Trophoblast cell (in vitro differentiated cells and primary cell): ENCODE measurements at regions not wholly inside any gene's neighbourhood (a gene's known extent, or its start where the extent isn't known, plus 50 kb on each side); places are given as distances from the start of the nearest gene placed in this dataset.
A peak's percentile ranks its signal among the peaks of the same experiment; 100 is the strongest.

Source experiments
- DNase-seq, 2 donors: peaks; one replicate each; pipeline ENCODE4 v3.0.0-alpha.2; 2016
- H2AFZ ChIP-seq: 2 replicates; pipeline ENCODE4 v1.6.1; 2013; ENCODE audit warnings: low read length, moderate library complexity, mild to moderate bottlenecking; ENCODE audit not compliant: insufficient read depth, poor library complexity
- H2AK5ac ChIP-seq: 2 replicates; pipeline ENCODE4 v1.6.1; 2013; ENCODE audit warnings: mild to moderate bottlenecking, low read length
- H2BK120ac ChIP-seq: 2 replicates; pipeline ENCODE4 v1.6.1; 2013; ENCODE audit warnings: low read length, mild to moderate bottlenecking, moderate library complexity; ENCODE audit not compliant: insufficient read depth, poor library complexity
- H2BK12ac ChIP-seq: 2 replicates; pipeline ENCODE4 v1.6.1; 2013; ENCODE audit warnings: mild to moderate bottlenecking, low read length, moderate library complexity
- H2BK5ac ChIP-seq: 2 replicates; pipeline ENCODE4 v1.6.1; 2013; ENCODE audit warnings: low read length, low read depth, moderate library complexity, mild to moderate bottlenecking; ENCODE audit not compliant: poor library complexity
- H3K14ac ChIP-seq: 2 replicates; pipeline ENCODE4 v1.6.1; 2013; ENCODE audit warnings: mild to moderate bottlenecking, low read length
- H3K18ac ChIP-seq: 2 replicates; pipeline ENCODE4 v1.6.1; 2013; ENCODE audit warnings: mild to moderate bottlenecking, low read length
- H3K23ac ChIP-seq: 2 replicates; pipeline ENCODE4 v1.6.1; 2013; ENCODE audit warnings: low read length
- H3K27ac ChIP-seq: 2 replicates; pipeline ENCODE4 v1.5.1; 2013; ENCODE audit warnings: low read depth, mild to moderate bottlenecking, inconsistent platforms, low read length, moderate library complexity
- H3K27me3 ChIP-seq: 2 replicates; pipeline ENCODE4 v1.6.1; 2013; ENCODE audit warnings: inconsistent platforms, mild to moderate bottlenecking, low read length, moderate library complexity; ENCODE audit not compliant: insufficient read depth
- H3K36me3 ChIP-seq, 2 experiments: 1 replicate in 1 of 2; 2 replicates in 1 of 2; pipeline ENCODE4 v1.6.1; 2013; ENCODE audit warnings: low read length in 2 of 2, mild to moderate bottlenecking in 2 of 2, moderate library complexity in 1 of 2; ENCODE audit not compliant: insufficient read depth in 2 of 2, control insufficient read depth in 1 of 2
- H3K4ac ChIP-seq: 2 replicates; pipeline ENCODE4 v1.6.1; 2013; ENCODE audit warnings: low read depth, mild to moderate bottlenecking, low read length, moderate library complexity
- H3K4me1 ChIP-seq, 2 experiments: 1 replicate in 1 of 2; 2 replicates in 1 of 2; pipeline ENCODE4 v1.6.1; 2013; ENCODE audit warnings: low read length in 2 of 2, mild to moderate bottlenecking in 2 of 2, moderate library complexity in 1 of 2; ENCODE audit not compliant: insufficient read depth in 2 of 2, control insufficient read depth in 1 of 2
- H3K4me2 ChIP-seq: 2 replicates; pipeline ENCODE4 v1.6.1; 2013; ENCODE audit warnings: inconsistent platforms, mild to moderate bottlenecking, low read length, moderate library complexity
- H3K4me3 ChIP-seq: 2 replicates; pipeline ENCODE4 v1.5.1; 2013; ENCODE audit warnings: mild to moderate bottlenecking, low read depth, low read length, inconsistent platforms
- H3K79me1 ChIP-seq: one replicate; pipeline ENCODE4 v1.6.1; 2013; ENCODE audit warnings: low read length
- H3K79me2 ChIP-seq: 2 replicates; pipeline ENCODE4 v1.6.1; 2013; ENCODE audit warnings: low read length, mild to moderate bottlenecking; ENCODE audit not compliant: control insufficient read depth, insufficient read depth, poor library complexity
- H3K9ac ChIP-seq: 2 replicates; pipeline ENCODE4 v1.6.1; 2013; ENCODE audit warnings: mild to moderate bottlenecking, low read length
- H3K9me3 ChIP-seq: 2 replicates; pipeline ENCODE4 v1.6.1; 2013; ENCODE audit warnings: low read depth, mild to moderate bottlenecking, control low read depth, inconsistent platforms, low read length; ENCODE audit not compliant: insufficient read depth
- H4K12ac ChIP-seq: 2 replicates; pipeline ENCODE4 v1.6.1; 2013; ENCODE audit warnings: low read depth, mild to moderate bottlenecking, low read length, moderate library complexity
- H4K8ac ChIP-seq: 2 replicates; pipeline ENCODE4 v1.6.1; 2013; ENCODE audit warnings: low read depth, mild to moderate bottlenecking, low read length, moderate library complexity
- H4K91ac ChIP-seq: one replicate; pipeline ENCODE4 v1.6.1; 2013; ENCODE audit warnings: low read depth, mild to moderate bottlenecking, low read length, moderate library complexity
- WGBS: extraction: QIAGEN DNeasy Blood & Tissue Kit; methylation state at CpG from one replicate; pipeline ENCODE4 v1.1.7; 2013; ENCODE audit warnings: missing lambda C conversion rate; ENCODE audit not compliant: insufficient read length, insufficient coverage; ENCODE audit errors: extremely low coverage; 5-methylcytosine and 5-hydroxymethylcytosine counted together

- Histone ChIP-seq H3K9me3 (no peaks in the 10 kb centered on the region), H3K36me3 (no peaks in the 10 kb centered on the region), H3K4ac (no peak overlapping the region), H2BK120ac (no peak overlapping the region), H3K9ac (no peak overlapping the region), H3K4me2 (no peak overlapping the region), H4K12ac (no peak overlapping the region), H2BK5ac (no peak overlapping the region), H4K8ac (no peak overlapping the region), H3K79me1 (peaks cover 15% of the 10 kb centered on the region), H3K4me3 (no peak overlapping the region), H4K91ac (no peak overlapping the region), H3K14ac (no peak overlapping the region), H3K79me2 (peaks cover 2% of the 10 kb centered on the region), H3K27ac (no peak overlapping the region), H2AK5ac (no peak overlapping the region), H2BK12ac (no peak overlapping the region), H3K23ac (no peak overlapping the region), H3K27me3 (no peaks in the 10 kb centered on the region), H3K18ac (no peak overlapping the region), H2AFZ (no peak overlapping the region), H3K4me1 (peaks cover 9 to 13% of the 10 kb centered on the region in 2 experiments)
- WGBS, result no CpG with 5 or more reads among the region's 1 CpG
- DNase-seq, result no peak
Observed at GRCh38 chr6:146917979-146918378, 286.2 kb upstream of the STXBP5 start.

DNA sequence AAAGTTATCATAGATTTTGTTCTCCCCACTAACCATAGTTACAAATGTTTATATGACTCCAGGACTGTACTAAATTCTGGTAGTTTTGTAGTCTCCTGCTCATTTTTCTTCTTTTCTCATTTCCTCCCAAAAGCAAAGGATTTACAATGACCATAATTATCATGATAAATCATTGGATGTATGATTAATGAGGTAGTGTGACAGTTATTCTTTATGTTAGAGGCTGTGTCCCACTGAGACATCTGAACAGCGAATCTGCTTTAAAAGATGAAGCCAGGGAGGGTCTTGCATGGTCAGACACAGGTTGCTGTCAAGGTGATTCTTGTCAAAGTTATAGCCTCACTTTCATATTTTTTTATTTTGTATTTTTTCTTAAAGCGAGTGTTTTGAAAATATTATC lies 285.2 kb upstream of the STXBP5 start:
- H3K4me3 ChIP-seq, result no peak overlapping the region
- H3K18ac ChIP-seq, result no peak overlapping the region
- H3K4me2 ChIP-seq, result no peak overlapping the region
- no peak overlapping the region for H4K91ac ChIP-seq
- H4K8ac ChIP-seq, result no peak overlapping the region
- H3K79me2 ChIP-seq, result peaks cover 2% of the 10 kb centered on the region
- no peak overlapping the region for H2AFZ ChIP-seq
- no peak for DNase-seq
- H2BK5ac ChIP-seq, result no peak overlapping the region
- H3K4ac ChIP-seq, result no peak overlapping the region
- H3K79me1 ChIP-seq, result peaks cover 14% of the 10 kb centered on the region
- H3K27me3 ChIP-seq, result no peaks in the 10 kb centered on the region
- H2BK12ac ChIP-seq, result no peak overlapping the region
- no peak overlapping the region for H3K9ac ChIP-seq
- peaks cover 7 to 10% of the 10 kb centered on the region in 2 experiments for H3K4me1 ChIP-seq
- no peak overlapping the region for H3K27ac ChIP-seq
- H3K9me3 ChIP-seq, result no peaks in the 10 kb centered on the region
- H2BK120ac ChIP-seq, result no peak overlapping the region
- H4K12ac ChIP-seq, result no peak overlapping the region
- WGBS, result no CpG with 5 or more reads among the region's 2 CpGs
- H3K14ac ChIP-seq, result no peak overlapping the region
- H2AK5ac ChIP-seq, result no peak overlapping the region
- no peak overlapping the region for H3K23ac ChIP-seq
- no peaks in the 10 kb centered on the region for H3K36me3 ChIP-seq

GRCh38 chr6:146923205-146923833 lies 280.9 kb upstream of the STXBP5 start:
- Histone ChIP-seq H3K14ac (no peak overlapping the region), H3K9ac (no peak overlapping the region), H3K4me3 (no peak overlapping the region), H3K9me3 (no peaks in the 10 kb centered on the region), H3K23ac (no peak overlapping the region), H3K27ac (no peak overlapping the region), H3K4me2 (no peak overlapping the region), H2AFZ (no peak overlapping the region), H2AK5ac (no peak overlapping the region), H4K8ac (no peak overlapping the region), H2BK120ac (no peak overlapping the region), H4K91ac (no peak overlapping the region), H3K4me1 (no peaks in the 10 kb centered on the region), H3K27me3 (no peaks in the 10 kb centered on the region), H4K12ac (no peak overlapping the region), H3K4ac (no peak overlapping the region), H2BK12ac (no peak overlapping the region), H3K79me2 (no peaks in the 10 kb centered on the region), H3K36me3 (no peaks in the 10 kb centered on the region), H3K18ac (no peak overlapping the region), H3K79me1 (no peaks in the 10 kb centered on the region), H2BK5ac (no peak overlapping the region)
- WGBS, result no CpG with 5 or more reads among the region's 2 CpGs
- DNase-seq, result no peak

GRCh38 chr6:146925846-146926245 lies 278.4 kb upstream of the STXBP5 start:
- Histone ChIP-seq H3K9ac (no peak overlapping the region), H3K4me3 (no peak overlapping the region)
- no CpG with 5 or more reads among the region's 3 CpGs for WGBS

More at GRCh38 chr6:146925846-146926245, 278.4 kb upstream of the STXBP5 start:
- H3K27ac ChIP-seq, result no peak overlapping the region
- H2BK12ac ChIP-seq, result no peak overlapping the region
- H2BK5ac ChIP-seq, result no peak overlapping the region
- no peaks in the 10 kb centered on the region for H3K79me2 ChIP-seq
- no peak overlapping the region for H4K91ac ChIP-seq
- no peak overlapping the region for H4K12ac ChIP-seq
- no peak overlapping the region for H2AK5ac ChIP-seq
- H3K9me3 ChIP-seq, result no peaks in the 10 kb centered on the region
- no peak overlapping the region for H3K23ac ChIP-seq
- H3K36me3 ChIP-seq, result no peaks in the 10 kb centered on the region
- H3K27me3 ChIP-seq, result no peaks in the 10 kb centered on the region
- H4K8ac ChIP-seq, result no peak overlapping the region
- H3K4me1 ChIP-seq, result no peaks in the 10 kb centered on the region
- no peaks in the 10 kb centered on the region for H3K79me1 ChIP-seq
- peak in 1 of 2 donors; percentile 45 for DNase-seq
- no peak overlapping the region for H3K4me2 ChIP-seq
- H2AFZ ChIP-seq, result no peak overlapping the region
- H3K4ac ChIP-seq, result no peak overlapping the region
- H3K18ac ChIP-seq, result no peak overlapping the region
- H2BK120ac ChIP-seq, result no peak overlapping the region
- no peak overlapping the region for H3K14ac ChIP-seq
